Medulla oblongata (tissue), 1 donor: ENCODE measurements at regions not wholly inside any gene's neighbourhood (a gene's known extent, or its start where the extent isn't known, plus 50 kb on each side); places are given as distances from the start of the nearest gene placed in this dataset.

ENCODE experiments used
- DNase-seq: peaks from one replicate; pipeline ENCODE4 v3.0.0-alpha.2; 2015; ENCODE audit errors: extremely low spot score

- DNase-seq: no peak
These were observed 56.5 kb downstream of the CT47B1 start for GRCh38 chrX:120819126-120819525.

GRCh38 chrX:120813982-120814381 is 61.7 kb downstream of the CT47B1 start:
- no peak for DNase-seq

GRCh38 chrX:120801426-120801825 is 74.2 kb downstream of the CT47B1 start:
- no peak for DNase-seq

GRCh38 chrX:120797188-120797851 is 78.3 kb downstream of the CT47B1 start:
- DNase-seq: no peak

- no peak for DNase-seq
These were observed 80.4 kb downstream of the CT47B1 start for GRCh38 chrX:120795301-120795700.

GRCh38 chrX:120794525-120794975 is 81.1 kb downstream of the CT47B1 start:
- DNase-seq: no peak

- DNase-seq: no peak
These were observed 82.6 kb downstream of the CT47B1 start for GRCh38 chrX:120793098-120793497.

GRCh38 chrX:120791013-120791643 is 84.5 kb downstream of the CT47B1 start:
- DNase-seq: no peak

GRCh38 chrX:120790552-120790951 is 85.1 kb downstream of the CT47B1 start:
- DNase-seq: no peak

- DNase-seq: peak; percentile 80
These were observed 85.5 kb downstream of the CT47B1 start for GRCh38 chrX:120790118-120790517.

GRCh38 chrX:120781403-120781802 is 94.3 kb downstream of the CT47B1 start:
- DNase-seq: no peak

GRCh38 chrX:120775959-120776358 is 99.7 kb downstream of the CT47B1 start:
- DNase-seq: no peak

GRCh38 chrX:120774606-120775005 is 101.1 kb downstream of the CT47B1 start:
- no peak for DNase-seq

- no peak for DNase-seq
These were observed 101.9 kb downstream of the CT47B1 start for GRCh38 chrX:120773801-120774200.

GRCh38 chrX:120769576-120770341 is 105.9 kb downstream of the CT47B1 start:
- DNase-seq: peak; percentile 26

- DNase-seq: no peak
These were observed 107.0 kb downstream of the CT47B1 start for GRCh38 chrX:120768681-120769080.

GRCh38 chrX:120768254-120768653 is 107.4 kb downstream of the CT47B1 start:
- no peak for DNase-seq

- DNase-seq: no peak
These were observed 112.4 kb downstream of the CT47B1 start for GRCh38 chrX:120763269-120763668.

GRCh38 chrX:120761810-120762209 is 113.9 kb downstream of the CT47B1 start:
- DNase-seq: no peak

- DNase-seq: no peak
These were observed 116.0 kb downstream of the CT47B1 start for GRCh38 chrX:120759685-120760084.

- DNase-seq: no peak
These were observed 120.4 kb downstream of the CT47B1 start for GRCh38 chrX:120755066-120755846.
